Stimulated activated CD4-positive, alpha-beta T cell treated with anti-CD3 and anti-CD28 coated beads, Interleukin-12 subunit alpha, Interleukin-12 subunit beta, amount 100 ng/mL, for 48 hours (primary cell): ENCODE measurements at regions not wholly inside any gene's neighbourhood (a gene's known extent, or its start where the extent isn't known, plus 50 kb on each side); places are given as distances from the start of the nearest gene placed in this dataset.
"Not testable (repeated sequence)": the region's sequence is repeated elsewhere in the genome, so short reads cannot be mapped to it uniquely, and the experiment has no call there.

Experiments
- DNase-seq, 3 donors: peaks; one replicate each; pipeline ENCODE4 v3.0.0-alpha.2; 2020; ENCODE audit warnings: low read depth in 2 of 3, low spot score in 1 of 3

DNA sequence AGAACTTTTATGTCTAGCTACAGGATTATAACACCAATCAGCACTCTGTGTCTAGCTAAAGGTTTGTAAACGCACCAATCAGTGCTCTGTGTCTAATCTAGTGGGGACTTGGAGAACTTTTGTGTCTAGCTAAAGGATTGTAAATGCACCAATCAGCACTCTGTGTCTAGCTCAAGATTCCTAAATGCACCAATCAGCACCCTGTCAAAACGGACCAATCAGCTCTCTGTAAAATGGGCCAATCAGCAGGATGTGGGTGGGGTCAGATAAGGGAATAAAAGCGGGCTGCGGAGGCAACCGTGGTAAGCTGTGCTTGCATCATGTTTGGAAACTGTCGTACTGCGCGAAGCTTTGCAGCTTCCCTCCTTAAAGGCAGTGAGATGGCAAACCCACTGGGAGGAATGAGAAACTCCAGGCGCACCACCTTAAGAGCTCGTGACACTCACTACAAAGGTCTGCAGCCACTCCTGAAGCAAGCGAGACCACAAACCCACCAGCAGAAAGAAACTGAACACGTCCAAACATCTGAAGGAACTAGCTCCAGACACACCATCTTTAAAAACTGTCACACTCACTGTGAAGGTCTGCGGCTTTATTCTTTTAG lies 112.1 kb upstream of the DUSP22 start:
- DNase-seq = not testable (repeated sequence)

DNA sequence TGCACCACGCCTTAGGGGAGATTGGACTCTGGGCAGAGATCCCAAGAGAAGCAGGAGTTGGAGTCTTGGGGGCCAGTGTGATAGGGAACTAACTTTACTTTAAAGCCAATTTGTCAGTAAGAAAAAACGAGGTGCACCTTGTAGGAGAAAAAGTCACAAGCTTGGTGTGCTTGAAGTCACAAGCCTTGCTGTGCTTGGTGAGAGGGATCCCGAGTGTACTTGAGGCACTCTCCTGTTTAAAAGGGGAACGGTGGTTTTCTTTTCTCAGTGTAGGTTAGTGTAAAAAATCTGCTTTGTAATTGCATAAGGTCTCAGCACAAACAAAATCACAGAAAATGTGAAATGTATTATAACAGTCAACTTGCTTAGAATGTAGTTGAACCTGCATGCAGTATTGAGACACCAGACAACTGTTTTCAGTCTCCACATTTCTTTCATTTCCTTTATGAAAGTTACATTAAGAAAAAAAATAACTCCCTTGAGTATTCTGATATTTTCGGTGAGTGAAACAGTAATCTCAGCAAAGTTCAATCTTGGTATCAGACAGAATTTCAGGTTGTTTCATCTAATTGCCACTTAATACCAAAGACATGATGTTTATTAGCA lies 111.1 kb upstream of the DUSP22 start:
- no peak for DNase-seq

DNA sequence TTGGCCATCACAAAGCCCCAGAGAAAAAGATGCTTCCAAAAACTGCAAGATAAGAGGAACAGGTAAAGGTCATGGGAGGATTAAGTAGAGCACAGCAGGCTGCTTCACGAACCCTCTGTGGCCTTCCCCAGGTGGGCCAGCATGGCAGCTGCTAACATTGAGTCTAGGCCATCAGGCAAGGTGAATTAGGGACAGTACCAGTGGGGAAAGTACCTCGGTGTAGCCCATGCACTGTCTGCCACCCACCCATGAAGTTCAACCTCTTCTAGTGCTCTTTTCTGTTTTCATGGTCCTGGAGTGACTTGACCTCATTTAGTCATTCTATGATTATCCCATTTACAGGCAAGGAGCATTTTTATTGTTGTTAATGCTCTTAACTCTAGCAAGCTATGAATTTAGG lies 108.6 kb upstream of the DUSP22 start:
- DNase-seq = no peak

DNA sequence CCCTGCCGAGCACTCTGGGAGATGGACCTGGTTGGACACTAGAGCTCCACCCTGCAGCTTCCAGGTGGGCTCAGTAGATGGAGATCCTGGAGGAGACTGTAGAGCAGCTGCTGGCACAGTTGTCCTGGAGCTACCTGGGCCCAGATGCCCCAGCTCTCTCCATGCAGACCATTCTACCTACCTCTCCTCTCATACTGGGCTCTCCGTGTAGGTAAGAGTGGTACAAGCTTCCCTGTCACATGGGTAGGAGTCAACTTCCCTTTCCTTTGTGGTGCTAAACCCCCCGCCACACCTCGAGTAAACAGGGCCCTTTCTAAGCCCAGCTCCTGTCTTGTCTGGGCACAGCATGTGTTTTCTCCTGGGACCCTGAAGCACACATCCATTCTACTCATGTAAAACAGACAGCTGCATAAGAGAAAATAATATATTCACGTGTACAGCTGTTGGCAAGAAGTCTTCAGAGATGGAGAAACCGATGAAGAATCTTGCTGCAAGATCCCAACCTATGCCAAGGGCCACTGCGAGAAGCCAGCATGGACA lies 108.1 kb upstream of the DUSP22 start:
- DNase-seq = no peak

DNA sequence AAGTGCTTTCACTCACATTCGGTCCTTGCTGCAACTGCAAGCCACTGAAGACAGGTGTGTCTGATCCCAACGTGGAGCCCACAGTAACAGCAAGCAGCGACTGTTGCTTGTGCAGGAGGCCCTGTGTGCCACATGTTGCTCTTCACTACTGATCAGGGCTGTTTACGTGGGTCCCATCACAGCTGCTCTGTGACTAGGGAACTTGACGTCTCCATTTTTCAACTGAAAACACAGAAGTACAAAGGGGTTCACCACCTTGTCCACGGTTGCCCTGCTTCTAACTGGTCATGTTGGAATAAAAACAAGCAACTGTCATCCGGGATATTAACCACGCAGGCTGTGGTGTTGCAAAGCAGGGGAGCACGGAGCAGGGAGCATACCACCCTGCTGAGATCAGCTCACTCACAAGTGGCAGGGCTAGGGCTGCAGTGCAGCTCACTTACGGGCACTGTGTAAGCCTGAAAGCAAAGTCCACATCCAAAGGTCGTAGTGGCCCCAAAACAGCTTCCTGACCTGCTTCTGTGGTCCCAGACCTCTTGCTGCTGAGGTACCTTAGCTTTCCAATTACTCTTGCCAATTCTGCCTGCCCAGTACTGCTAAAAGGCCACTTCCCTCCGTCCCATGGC lies 105.8 kb upstream of the DUSP22 start:
- no peak for DNase-seq

DNA sequence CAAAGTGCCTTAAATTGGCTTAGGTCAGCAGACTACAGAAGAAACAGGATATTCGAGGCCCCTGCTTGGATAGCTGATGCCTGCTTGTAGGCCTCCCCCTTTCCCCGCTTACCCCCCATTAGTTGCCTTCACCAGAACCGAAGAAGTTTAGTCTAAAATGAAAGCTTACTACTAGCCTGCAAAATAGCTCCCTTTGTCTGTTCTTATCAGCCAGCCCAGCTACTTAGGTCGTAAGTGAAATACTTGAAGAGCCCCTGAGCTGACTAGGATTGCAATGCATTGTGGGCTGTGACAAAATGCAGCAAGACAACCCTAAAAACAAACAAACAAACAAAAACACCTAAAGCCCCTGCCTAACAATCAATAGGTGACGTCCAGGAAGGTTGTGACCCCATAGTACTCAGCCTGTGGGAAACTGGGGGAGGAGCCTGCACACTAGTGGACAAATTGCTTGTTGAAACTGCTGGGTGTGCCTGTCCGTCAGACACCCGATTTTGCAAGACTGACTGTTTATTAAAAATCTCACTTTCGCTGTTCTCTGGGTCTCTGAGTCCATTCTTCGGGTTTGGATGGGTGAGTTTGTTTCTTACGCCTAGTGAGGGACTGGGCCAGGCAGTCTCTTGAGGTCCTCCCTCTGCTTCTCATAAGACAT lies 105.0 kb upstream of the DUSP22 start:
- no peak for DNase-seq

DNA sequence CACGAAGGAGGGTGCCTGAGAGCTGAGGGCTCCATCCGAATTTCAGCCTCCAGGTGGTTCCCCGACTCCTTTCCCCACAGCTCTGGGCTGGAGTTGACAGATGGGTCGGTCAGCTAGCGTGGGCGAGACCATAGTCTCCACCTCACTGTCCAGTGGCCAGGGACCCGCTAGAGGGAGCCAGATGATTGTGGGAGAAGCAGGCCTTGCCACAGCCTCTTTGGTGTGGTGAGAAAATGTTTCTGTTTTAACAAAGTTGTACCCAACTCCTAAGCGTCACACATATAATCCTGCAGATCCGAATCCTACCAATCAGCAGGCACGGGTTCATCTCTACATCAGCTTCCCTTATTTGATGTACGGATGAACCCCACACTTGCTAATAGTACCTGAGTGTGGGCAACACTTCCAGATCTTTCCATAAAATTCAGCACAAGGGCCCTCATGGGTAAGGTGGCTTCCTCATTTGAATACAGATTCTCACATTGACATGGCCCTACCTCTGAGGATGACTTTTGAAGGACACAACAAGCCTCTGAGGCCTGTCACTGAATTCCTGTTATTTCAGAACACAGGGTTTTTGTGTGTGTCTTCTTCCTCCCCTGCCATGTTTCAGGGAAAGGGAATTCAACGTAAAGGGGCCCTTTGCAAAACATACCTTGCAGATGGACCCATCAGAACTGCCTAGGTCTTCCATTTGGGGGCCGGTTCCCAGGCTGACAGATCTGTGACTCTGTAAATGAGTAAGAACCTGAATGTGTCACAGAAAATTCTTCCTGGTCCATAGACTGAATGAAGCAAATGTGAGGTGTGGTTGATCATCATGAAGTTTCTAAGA lies 103.2 kb upstream of the DUSP22 start:
- DNase-seq = peak; percentile 79 to 84 (median 82)

DNA sequence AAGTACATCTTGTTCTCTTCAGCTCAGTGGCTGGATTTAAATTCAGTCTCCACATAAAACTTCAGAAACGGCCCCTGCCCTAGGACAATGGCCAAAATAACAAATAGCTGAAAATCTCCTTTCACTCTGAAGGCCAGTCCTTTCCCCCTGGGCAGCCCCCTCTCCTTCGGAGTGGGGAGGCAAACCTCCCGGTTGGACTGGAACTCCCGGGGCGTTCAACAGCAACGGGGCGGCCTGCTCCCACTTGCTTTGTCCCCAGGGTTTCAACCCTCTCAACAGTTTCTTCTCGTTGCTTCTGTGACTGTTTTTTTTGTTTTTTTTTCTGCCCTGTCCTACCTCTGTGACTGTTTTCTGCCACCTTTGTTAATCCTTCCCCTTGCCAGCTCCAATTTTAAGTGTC lies 102.6 kb upstream of the DUSP22 start:
- no peak for DNase-seq

DNA sequence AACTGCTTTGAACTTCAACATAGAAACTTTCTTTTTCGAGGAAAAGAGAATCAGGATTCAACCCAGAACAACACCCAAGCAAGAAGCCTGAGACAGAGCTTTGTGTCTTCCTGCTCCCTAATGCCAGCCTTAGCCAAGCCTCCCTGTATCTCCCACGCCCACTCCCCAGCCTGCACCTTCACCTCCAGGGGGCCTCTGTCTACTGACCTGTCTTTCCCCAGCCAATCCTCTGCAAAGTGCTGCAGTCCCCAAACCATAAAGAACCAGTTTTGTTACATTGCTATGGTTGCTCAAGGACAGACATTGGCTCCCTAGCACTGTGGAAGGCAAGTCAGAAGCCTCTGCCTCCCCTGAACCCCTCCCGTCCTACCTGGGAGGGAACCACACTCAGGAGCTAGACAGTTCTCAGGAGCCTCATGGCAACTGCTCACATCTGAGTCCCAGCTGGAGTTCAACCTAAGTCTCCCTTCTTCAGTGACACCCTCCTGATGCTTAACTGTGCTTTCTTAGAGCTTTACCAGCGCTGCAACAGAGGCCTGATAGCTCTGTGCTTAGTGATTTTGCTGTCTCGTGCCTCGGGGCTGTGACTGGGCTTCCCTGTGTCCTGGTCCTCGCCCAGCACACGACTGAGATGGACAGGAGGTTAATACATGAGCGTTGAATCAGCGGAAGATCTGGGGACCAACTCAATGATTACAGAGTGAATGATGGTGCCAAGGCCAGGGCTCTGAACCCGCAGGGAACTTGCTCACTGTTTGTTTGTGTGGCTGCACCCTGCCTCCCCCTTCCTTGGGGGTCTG lies 101.5 kb upstream of the DUSP22 start:
- no peak for DNase-seq

DNA sequence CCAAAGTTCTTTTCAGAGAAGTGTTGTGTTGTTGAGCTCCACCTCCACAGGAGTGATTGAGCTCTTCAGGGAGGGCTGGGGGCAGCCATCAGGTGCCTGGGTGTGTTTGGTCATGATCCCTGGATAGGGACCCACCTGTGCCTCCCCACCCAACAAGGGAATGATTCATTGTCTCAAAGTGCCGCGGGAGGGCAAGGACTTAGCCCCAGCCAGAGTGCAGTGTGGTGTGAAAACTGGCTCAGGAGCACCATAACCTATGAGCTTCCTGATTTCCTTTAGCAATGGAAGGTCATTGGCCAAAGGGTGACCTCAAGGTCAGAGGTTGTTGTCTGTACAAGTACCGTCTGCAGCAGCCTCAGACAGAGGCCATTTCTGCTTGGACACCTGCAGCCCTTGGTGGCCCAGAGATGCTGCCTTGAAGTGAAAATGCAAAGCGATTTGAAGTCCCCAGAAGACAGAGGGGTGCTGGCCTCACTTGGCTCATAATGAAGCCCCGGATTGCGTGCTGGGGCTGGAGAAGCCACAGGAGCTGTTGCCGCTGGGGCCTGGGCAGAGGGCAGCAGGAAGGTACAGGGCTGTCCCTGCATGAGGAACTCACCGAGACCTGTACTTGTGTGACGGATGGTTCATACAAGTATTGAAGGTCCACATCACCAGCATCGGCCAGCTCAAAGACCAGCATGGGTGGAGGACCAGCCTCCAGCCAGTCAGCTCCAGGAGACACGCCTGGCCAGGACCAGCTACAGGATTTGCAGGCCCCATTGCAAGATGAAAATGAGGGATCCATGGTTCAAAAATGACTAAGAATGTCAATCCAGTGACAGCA lies 100.6 kb upstream of the DUSP22 start:
- DNase-seq = no peak

DNA sequence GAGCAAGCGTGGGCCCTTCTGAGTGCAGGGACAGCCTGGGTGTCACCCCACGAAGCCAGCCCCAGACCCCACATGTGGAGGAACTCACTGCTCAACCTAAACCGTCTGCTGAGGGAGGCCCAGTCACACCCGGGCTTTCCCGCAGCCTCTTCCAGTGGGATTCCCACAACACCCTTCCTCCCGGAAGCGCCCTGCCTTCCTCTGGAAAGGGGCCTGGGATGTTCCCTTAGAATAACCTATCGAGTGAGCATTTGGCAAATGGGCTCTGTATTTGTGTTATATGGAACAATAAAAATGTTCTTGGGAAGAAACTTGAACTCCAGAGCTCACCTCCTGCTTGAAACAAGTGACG lies 100.0 kb upstream of the DUSP22 start:
- DNase-seq = no peak

DNA sequence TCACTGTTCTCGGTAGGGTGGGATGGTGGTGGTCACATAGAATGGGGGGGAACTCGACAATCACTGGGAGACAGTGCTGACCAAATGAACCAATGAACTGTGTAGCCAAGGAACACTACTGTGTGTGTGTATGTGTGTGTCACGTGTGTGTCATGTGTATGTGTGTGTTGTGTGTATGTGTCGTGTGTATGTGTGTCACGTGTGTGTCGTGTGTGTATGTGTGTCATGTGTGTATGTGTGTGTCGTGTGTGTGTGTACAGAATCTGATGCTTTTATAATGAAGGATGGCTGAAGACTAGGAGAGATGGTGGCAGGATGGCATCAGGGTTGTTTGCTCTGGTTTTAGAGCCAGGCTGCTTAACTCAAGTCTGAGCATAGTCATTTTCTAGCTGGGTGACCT lies 99.1 kb upstream of the DUSP22 start:
- DNase-seq = no peak

DNA sequence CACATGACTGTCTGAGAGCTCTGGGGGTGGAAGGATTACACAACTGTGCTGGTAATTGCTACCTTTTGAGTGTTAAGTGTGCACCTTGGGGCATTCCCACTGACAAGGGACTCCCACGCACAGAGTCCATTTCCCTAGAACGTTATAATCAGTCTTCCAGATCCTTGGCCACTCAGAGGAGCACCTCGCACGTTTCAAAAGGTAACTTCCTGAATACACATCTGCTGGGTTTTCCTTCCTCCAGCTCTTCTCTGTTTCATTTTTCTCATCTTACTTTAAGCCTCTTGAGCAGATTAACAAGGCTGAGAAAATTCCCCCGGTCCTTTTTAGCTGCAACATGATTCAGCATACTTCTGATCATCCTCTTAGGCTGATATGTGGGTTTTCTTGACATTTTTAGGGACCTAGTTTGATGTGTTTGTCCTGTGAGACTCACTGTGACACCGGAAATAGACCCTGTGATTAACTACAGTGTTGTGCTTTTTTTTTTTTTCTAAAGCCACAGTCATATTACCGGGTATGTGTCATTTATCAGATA lies 98.4 kb upstream of the DUSP22 start:
- DNase-seq = no peak

DNA sequence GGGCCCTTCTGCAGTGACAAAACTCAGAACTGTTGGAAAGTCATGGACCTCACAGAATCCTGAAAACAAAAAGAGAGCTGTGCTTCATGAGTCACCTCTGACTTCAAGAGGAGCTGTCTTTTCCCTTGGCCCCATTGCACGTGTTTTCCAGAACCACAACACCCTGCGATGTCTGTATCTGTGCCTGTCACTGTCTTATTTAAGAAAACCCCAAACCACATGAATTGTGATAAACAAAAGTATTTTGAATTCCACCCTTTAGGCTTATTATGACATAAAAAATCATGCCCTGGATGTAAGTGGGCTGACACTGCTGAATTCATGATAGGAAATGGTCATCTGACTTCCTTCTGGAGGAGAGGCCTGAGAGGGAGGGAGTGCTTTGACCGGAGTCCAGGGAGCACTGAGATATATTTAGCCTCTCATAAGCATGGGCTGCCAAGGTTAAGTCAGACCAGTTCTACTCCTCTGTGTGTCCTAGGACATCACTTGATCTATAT lies 96.4 kb upstream of the DUSP22 start:
- peak; percentile 42 to 54 (median 47) for DNase-seq

DNA sequence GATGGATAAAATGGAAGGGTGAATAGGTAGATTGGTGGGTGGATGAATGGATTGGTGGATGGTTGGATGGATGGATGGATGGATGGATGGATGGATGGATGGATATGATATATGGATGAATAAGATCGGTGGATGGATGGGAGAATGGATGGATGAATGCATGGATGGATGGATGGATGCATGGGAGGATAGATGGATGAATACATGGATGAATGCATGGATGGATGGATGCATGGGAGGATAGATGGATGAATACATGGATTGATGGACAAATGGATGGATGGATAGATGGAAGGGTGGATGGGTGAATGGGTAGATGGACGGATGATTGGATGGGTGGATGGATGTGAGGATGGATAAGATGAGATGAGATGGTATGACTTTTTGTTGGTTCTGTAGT lies 95.7 kb upstream of the DUSP22 start:
- no peak for DNase-seq

DNA sequence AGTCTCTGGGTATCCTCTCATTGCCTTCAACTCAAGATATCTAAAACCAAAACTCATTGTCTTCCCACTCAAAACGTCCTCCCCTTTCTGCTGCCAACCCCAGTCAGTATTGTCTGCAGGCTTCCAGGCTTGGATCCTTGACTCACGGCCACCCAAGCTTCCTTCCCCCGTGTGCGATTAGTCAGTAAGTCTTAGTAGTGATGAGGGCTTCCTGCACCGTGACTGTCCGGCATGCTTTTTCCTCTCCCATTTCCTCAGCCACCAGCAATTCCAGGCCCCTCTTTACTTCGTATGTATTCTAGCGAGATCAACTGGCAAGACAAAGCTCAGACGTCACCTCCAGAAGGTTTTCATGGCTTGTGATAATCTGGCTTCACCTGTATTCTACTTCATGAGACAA lies 88.6 kb upstream of the DUSP22 start:
- no peak for DNase-seq

DNA sequence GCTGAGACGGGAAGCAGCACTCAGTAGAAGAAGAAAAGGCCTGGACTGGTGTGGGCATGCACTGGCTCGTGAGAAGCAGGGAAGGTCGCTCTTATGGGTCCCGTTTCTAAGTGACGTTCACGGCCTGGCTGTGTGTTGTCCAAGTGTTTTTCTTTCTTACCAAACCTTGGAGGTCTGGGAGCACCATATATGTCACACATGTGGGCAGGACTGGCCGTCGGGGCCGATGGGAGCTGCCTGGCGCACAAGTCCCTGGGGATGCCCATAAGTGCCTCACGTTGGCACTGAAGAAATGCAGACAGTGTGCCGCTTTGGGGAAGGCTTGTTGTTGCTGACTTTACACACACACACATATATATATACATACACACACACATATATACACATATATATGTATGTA lies 86.0 kb upstream of the DUSP22 start:
- no peak for DNase-seq

DNA sequence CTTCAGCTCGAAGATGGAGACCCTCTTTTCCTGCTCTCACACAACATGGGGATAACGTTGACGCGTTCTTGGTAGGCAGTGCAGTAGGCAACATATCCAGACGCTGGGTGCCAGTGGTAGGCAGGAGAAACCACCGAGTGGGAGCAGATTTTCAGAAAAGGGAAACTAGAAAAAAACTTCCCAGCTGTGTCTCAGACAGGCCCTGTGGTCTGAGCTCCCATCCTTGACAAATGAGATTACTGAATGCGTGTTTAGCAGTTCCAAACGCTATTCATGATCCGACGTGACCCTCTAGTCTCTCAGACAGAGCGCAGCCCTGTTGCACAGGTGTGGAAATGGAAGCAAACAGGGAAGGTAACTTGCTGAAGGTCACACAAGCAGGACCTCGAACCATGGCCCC lies 83.9 kb upstream of the DUSP22 start:
- DNase-seq = no peak

DNA sequence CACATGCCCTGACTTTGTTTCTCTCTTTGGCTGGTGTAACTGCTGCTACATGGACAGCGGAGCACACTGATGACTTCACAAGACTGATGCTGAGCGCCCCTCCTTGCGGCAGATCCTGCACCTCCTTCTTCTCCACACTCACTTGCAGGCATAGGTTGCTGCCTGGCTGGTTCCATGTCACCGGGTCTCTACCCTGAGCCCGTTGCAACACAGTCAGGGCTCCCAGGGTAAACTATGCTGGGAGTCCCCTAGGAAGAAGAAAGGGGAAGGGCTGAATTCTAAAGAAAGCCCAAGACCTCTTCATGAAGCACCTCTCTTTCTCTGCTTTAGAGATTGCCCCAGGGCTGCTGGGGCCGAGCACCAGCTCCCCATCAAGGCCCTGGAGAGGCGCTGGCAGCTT lies 83.3 kb upstream of the DUSP22 start:
- no peak for DNase-seq
